ENCODE measurements at regions not wholly inside any gene's neighbourhood (a gene's known extent, or its start where the extent isn't known, plus 50 kb on each side); places are given as distances from the start of the nearest gene placed in this dataset.

DNA sequence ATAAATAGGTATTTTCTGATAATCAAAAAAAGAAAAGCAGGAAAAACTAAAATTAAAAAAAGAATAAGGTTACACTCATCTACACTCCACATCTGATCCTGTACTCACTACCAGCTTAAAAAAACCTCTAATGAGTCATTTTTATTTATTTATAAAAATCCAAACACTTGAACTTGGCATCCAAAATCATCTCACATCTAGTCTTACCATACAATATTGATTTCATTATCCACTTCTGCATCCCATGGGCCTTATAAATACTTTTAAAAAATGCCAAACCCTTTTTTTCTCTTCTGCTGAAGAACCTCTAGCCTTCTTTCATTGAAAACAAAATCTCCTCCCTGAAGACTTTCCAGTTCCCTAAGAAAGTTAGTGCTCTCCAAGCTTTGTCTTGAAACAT, 109.7 kb downstream of the TMTC3 start:
- no peak for DNase-seq

DNA sequence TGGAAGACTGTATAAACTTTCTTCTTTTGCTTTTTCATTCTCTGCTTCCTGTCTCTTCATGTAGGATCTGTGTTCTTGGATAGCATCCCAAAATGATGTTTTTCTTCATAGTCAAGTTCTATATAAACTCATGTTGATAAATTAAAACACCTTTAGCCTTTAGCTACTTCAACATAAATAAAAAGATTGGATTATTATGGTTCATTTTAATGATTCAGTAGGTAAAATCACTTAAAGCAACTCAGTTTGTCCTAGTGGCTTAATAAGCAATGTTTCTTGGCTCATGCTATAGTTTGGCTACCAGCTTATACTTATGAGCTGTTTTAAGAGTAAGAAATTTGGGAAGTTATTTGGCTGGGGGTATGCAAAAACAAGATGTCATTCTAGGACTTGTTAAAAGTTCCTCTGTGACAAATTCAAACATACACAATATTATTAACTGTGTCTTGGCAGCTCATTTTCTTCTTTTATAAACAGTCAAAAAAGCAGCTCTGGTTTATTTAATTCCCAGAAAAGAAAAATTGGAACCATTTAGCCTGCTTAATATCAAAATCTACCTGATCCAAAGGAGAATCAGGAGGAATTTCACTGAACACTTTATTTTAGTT, 111.4 kb downstream of the TMTC3 start:
- no peak for DNase-seq

DNA sequence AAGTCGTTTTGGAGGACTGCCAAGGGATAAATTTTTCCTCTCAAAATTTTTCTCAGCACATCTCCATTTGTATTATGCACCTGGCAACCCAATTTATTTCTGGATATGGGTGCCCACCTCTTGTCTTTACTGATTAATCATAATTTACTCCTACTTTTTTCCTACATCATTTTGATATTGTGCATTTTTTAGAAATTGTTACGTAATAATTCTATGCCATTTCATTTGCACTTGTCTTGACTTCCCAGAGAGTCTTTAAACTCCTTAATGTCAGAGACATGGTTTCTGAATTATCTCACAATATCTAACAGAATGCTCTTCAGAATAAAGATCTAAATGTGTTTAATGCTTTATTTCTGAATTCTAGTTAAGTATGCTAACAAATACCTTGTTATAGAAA, 113.1 kb downstream of the TMTC3 start:
- DNase-seq, result no peak

DNA sequence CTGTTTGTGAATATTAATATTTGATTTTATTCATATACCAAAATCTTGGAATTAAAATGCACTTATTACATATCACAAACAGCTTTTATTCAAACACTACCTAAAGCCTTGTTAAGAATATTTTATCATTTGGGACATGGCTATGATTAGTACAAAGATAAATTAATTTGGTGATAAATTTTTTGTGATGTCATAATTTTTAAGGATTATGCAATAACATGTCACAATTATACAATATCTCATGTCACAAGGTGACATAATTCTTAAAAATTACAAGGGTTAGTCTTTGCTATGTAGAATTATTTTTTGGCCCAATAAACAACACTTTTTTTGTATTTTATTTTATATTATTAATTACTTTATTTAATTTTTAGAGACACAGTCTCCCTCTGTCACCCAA, 113.7 kb downstream of the TMTC3 start:
- no peak for DNase-seq

DNA sequence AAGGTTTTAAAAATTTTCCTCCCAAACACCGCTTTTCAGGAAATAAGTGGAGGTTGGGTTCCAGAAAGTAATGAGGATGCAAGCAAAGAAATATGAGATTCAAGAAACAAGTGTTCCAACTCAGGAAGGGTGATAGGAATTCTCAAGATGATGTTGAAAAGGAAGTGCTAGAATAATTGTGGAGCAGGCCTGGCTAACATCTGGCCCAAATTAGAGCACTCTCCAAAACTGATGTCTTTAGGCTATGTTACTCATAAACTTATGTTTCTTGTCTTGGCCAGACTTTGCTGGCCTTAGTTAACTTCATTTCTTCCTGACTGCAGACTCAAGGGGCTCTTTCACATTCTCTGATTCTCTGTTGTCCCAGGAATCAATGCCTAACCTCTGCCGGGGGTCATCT, 116.3 kb downstream of the TMTC3 start:
- no peak for DNase-seq

DNA sequence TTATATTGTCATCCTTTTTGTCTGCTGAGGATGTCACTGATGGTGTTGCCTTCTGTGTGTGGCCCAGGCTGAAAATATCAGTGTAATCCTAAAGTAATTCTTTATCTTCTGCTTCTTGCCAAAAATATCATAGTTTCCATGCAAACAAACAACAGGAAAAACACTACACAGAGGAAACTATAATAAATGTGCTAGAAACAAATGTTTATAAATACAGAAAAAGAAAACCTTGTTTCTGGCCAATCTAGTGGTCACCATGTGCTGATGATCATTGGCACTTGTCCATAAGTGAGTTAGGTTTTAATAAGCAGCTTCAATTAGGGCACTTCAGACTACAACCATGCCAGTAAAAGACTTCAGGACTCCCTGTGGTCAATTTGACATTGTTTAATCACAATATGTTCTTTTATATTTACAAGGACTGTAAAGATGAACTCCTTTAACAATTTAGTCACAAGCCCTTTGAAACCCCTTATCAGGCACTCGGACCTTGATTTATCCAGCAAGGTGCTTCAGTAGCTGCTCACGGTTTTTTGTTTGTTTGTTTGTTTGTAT, 124.8 kb downstream of the TMTC3 start:
- DNase-seq, result no peak

DNA sequence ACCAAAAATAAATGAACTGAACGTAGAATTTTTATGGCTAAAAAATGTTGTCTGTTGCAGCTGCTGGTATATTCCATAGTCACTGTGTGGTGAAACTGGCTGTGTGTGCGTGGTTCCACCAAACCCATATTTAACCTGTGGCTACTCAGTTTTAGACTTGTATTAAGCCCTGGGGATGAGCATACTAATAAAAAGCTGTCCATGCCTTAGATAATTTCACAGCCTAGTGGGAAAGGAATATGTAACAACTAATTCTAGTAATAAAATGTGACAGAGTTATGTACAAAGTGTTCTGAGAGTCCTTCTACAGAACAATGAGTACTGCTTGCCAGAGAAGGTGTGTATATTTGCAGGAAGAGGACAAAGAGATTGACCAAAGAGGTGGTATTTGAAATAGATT, 125.5 kb downstream of the TMTC3 start:
- no peak for DNase-seq

- no peak for DNase-seq
Measured at GRCh38 chr12:88272456-88272855, 130.3 kb downstream of the TMTC3 start.

GRCh38 chr12:88273450-88273849, 131.3 kb downstream of the TMTC3 start:
- DNase-seq, result no peak

DNA sequence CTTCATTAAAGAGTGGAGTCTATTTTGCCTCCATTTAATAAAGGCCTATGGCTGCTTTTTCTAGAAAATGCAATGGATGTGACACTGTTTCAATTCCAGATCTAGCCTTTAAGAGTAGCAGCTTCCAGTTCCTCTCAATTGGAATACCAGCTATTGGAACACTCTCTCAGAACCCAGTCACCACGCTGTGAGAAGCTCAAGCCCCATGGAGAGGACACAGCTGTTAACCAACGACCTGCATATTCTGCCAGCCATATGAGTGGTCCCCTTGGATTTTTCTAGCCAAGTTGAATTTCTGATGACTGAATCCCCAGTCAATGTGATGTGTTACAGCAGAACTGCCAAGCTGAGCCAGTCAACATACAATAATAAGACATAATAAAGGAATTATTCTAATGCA, 131.8 kb downstream of the TMTC3 start:
- no peak for DNase-seq

DNA sequence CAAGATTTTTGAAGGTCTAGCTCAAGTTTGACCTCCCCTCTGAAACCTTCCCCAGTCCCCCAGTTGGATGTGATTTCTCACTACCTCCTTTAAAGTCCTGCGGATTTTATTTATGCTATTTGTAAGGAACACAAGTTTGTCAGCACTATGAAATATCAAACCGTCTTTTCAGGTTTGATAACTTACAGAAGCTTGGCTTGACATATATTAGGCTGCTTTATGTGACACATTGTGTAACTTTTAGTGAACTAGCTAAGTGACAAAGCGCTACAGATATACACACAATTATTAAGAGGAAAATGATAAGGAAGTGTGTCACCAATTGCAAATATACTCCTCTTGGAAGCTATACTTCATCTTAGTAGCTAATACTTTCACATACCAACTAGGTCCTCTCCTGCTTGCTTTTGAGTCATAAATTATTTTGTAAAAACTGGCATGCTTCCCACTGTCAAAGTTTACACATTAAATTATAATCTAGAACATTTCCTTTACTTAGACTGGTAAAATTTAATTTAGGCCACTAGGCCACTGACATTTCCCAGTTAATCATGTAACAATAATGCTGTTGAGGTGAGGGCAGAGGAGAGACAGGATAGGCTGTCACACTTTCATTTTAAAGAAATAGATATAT, 149.5 kb downstream of the TMTC3 start:
- no peak for DNase-seq

DNA sequence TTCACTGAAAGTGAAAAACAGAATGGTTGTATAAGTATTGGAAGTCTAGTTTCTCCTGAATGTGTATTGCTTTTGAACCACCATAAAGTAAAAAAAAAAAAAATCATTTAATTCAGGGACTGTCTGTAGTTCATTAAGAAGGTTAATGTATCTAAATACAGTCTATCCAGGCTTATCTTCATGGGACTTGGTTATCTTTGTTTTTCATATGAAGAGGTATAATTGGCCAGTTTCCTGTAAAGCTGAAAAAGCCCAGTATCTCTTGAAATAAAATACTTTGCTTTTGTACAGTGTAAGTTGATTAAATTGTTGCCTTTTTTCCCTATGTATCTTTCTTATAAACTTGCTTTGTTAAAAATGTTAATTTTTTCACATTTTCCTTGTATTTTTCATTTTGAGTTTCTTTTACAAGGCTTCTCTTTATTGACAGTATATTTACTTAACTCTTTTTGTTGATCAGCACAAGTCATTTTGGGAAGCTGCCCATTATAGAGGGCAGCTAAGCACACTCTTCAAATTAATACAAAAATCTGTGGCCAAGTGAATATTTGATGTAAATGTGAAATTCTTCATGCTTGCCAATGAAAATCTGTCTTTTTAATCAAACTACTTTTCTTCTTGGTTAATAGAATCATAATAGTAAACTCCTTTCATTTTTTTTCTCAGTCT, 156.0 kb downstream of the TMTC3 start:
- no peak for DNase-seq

GRCh38 chr12:88298761-88299242, 156.7 kb downstream of the TMTC3 start:
- DNase-seq, result no peak

DNA sequence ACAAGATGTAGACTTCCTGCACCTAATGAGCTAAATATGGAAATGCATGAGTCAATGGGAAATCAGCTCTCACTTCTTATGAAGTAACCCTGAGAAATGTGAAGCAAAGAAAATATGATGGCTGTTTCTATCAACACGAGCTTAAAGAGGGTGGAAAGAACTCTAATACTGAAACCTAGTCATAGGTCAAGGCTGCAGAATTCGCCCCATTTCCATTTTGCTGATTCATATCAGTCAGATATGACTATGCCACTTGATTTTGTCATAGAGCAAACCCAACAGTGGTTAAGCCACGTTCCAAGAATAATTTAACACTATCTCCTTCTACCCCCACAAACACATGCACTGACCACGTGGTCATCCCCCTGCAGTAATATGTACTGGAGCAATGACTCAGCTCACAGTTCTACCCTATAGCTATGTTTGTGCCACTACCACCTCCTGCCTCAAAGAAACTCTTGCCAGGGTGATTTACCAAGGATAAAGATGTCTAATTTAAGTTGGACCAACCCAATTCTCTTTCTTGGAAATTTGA, 157.5 kb downstream of the TMTC3 start:
- DNase-seq, result no peak

- no peak for DNase-seq
Measured at GRCh38 chr12:88300931-88301330, 158.8 kb downstream of the TMTC3 start.

GRCh38 chr12:88303335-88303734, 161.2 kb downstream of the TMTC3 start:
- no peak for DNase-seq

DNA sequence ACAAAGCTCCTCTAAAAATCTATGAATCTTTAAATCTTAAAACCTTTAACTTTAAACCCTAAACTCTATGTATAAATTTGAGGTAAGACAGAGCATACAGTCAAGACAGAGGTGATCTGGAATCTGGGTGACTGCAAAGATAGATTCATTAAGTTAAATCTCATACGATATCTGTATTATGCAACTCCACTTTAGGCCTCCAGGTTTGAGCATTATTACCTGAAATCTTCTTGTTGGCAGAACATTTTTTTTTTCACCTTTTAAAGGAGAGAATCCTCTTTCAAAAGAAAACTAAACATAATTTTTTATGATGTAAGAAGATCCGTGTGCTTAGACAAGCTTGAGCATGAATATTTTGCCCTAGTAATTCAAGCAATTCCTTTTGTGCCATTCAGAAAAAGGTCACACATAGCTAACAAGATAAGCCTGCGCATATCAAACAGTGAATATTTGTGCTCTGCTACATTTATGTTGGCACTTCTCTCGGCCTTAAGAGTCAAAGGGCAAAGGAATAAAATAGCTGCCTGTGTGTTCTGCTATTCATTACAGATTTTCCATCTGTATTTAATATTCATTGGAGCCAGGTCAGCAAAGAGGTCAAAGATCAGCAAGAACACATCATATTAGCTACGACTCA, 163.3 kb downstream of the TMTC3 start:
- no peak for DNase-seq

- DNase-seq, result no peak
Measured at GRCh38 chr12:88306471-88307069, 164.5 kb downstream of the TMTC3 start.

GRCh38 chr12:88307961-88308360, 165.9 kb downstream of the TMTC3 start:
- DNase-seq, result no peak

DNA sequence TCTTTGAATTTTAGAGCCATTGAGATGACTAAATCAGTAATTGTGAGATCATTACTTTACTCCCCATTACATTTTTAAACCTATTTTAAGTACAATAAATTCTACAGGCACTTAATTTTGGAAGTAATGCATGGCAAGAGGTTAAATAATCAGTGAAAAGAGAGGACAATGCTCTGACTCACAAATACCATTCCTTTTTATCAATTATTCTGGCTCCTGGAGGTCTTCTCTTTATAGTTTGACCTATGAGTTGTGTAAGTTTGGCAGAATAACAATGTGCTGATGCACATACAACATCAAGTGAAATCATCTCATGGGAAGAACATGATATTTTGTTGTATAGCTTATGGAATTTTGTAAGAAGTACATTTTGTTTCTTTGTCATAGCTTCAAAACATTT, 166.7 kb downstream of the TMTC3 start:
- no peak for DNase-seq

- no peak for DNase-seq
Measured at GRCh38 chr12:88309546-88309945, 167.4 kb downstream of the TMTC3 start.

DNA sequence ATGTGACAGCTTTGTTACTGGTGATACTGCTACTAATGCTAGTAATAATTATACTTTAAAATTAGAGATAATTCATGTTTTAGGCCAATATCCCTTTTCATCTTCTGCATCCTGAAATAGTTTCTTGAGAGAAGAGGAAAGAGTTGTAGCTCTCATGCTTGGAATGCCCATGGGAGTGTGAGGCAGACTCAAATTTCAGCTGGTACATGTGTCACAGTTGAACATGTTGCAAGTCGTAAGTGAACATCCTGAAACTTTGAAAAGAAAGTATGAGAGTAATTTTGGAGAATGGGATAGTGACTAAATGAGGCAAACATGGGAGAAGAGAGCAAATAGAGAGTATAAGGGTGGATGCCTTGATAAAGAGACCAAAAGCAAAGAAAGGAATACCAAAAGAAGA, 168.0 kb downstream of the TMTC3 start:
- DNase-seq, result no peak

DNA sequence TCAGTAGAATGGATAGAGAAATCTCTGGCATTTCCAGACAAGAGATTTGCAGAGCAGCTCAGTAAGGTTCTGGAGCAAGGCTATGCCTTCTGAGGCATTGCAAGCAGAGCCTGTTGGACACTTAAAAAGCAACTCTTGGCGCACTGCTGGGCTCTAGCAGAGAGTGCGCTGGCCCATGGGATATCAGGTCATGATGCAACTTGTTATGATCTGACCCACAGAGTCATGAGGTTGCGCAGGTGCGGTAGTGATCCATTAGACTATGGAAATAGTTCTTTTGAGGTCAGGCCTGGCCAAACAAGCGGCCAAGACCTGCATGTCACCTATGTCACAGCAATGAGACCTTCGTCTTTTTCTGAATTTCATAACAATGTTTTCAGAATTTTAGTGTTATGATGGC, 168.6 kb downstream of the TMTC3 start:
- DNase-seq, result no peak
